ENCODE measurements at regions not wholly inside any gene's neighbourhood (a gene's known extent, or its start where the extent isn't known, plus 50 kb on each side); places are given as distances from the start of the nearest gene placed in this dataset.
"Not testable (repeated sequence)": the region's sequence is repeated elsewhere in the genome, so short reads cannot be mapped to it uniquely, and the experiment has no call there.

- DNase-seq, result no peak
These were observed 208.5 kb upstream of the FN1 start for GRCh38 chr2:215644233-215644897.

DNA sequence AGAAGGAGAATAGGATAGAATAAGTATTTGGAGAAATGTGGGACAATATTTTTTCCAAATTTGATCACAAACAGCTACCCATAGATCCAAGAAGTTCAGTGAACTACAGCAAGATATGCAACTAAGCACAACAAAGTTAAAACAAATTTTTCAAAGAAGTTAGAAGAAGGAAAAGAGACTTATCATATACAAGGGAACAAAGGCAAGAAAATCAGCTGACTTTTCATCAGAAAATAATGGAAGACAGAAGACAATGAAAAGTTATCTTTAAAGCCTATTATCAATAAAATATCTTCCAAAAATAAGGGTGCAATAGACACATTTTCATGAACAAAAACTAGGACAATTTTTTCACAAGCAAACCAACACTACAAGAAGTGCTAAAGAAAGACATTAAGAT lies 202.8 kb upstream of the FN1 start:
- no peak for DNase-seq

DNA sequence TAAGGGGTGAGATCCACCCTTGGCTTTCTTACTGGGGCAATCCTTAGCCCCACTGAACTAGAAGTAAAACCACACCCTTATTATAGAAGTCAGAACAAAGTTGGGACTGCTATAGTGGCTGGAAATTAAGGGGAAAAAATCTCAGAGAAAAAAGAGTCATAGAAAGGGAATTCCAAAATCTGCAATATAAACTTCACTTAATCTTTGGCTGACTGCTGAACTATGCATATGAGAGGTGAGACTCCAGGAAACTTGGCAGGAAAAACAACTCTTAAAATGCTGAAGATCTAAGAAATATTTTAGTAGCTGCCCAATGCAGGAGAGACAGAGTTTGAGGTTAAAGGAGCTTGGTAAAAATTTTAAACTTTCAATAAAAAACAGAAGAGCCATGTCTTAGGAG lies 201.8 kb upstream of the FN1 start:
- no peak for DNase-seq

GRCh38 chr2:215636816-215637215 lies 200.9 kb upstream of the FN1 start:
- no peak for DNase-seq

- DNase-seq, result no peak
These were observed 199.9 kb upstream of the FN1 start for GRCh38 chr2:215635788-215636139.

GRCh38 chr2:215635071-215635787 lies 199.4 kb upstream of the FN1 start:
- no peak for DNase-seq

DNA sequence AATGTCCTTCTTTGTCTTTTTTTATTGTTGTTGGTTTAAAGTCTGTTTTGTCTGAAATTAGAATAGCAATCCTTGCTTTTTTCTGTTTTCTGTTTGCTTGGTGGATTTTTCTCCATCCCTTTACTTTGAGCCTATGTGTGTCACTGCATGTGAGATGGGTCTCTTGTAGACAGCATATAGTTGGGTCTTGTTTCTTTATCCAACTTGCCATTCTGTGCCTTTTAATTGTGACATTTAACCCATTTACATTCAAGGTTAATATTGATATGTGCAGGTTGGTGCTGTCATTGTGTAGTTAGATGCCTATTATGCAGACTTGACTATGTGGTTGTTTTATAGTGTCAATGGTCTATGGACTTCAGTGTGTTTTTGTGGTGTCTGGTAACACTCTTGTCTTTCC lies 197.5 kb upstream of the FN1 start:
- no peak for DNase-seq

GRCh38 chr2:215631696-215632095 lies 195.8 kb upstream of the FN1 start:
- no peak for DNase-seq

DNA sequence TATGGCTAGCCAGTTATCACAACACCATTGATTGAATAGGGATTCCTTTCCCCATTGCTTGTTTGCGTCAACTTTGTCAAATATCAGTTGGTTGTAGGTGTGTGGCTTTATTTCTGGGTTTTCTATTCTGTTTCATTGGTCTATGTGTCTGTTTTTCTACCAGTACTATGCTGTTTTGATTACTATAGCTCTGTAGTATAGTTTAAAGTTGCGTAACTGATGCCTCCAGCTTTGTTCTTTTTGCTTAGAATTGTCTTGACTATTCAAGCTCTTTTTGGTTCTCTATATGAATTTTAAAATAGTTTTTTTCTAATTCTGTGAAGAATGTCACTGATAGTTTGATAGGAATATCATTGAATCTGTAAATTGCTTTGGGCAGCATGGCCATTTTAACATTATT lies 194.9 kb upstream of the FN1 start:
- DNase-seq, result not testable (repeated sequence)

DNA sequence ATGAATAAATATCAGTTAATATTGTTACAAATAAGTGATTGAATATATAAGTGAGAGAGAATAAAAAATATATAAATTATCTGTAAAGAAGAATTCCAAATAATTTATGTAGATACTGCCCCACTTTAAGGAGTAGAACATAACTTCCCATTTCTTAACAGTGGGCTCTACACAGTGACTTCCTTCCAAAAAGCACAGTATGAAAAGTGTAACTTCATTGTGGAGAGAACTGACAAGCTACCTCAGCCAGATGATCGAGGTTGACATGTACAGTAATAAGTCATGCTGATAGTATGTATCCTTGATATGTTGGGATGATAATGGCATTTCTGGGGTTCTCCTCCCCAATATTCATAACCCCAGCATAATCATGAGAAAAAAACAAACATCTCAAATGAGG lies 191.9 kb upstream of the FN1 start:
- DNase-seq, result no peak

- no peak for DNase-seq
These were observed 191.0 kb upstream of the FN1 start for GRCh38 chr2:215626812-215627281.

DNA sequence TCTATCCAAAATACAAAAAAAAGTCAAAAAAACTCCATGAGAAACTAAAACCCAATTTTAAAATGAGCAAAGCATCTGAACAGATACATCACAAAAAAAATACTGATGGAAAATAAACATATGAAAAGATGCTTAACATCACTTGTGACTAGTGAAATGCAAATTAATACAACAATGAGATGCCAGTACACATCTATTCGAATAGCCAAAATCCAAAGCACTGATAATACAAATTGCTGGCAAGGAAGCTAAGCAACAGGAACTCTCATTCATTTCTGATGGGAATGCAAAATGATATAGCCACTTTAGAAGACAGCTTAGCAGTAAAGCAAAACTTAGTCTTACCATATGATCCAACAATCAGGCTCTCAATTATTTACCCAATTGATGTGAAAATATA lies 190.2 kb upstream of the FN1 start:
- no peak for DNase-seq

DNA sequence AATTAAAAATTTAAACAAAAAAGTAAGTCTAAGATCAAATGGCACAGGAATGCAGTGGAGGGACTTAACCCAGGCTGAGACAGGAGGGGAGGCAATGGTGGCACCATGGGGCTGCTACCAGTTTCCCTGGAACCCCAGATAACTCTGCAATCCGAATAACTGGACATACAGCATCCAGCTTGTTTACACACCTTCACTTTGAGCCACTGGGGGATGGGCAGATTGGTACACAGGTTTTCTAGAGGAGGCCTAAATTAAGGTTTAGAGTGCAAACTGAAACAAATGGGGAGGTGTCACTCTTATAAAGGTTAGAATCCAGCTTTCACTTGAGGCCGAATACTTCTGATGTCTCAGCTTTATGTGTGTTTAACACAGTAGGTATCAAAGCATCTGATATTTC lies 189.3 kb upstream of the FN1 start:
- DNase-seq, result no peak

DNA sequence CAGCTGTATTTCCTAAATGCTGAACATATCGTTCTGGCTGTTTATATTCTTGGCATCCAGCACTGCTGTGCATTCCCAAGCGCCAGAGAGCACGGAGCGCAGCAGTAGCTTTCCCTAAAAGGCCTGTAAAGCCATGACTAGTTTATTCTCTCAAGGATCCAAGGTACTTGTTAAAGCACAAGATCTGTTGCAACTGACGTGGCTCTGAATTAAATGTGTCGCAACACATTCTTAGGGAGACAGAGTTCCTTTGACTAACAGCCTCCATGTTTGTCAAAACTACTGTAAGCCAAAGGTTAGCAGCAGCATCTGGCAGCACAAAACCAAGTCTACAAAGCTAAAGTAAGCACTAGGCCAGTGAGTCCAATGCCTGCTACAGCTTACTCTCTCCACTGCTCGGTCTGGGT lies 188.6 kb upstream of the FN1 start:
- DNase-seq, result no peak

DNA sequence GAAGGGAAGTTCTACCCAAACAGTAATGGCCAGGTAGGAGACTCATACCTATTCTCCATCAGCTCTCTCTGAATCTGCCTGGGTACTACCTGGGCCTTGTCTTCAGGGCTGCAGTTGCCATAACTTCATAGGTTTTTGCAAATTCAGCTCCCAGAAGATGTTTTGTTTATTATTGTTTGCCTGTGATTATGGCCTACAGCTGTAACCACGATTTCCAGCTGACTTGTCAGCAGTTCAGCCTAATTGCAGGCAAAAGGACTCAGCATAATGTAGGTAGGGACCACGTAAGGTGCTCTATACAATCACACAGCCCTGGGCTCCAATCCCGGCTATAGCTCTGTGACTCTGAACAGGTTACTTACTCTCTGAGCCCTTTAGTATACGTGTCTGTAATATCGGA lies 187.0 kb upstream of the FN1 start:
- DNase-seq, result no peak

- no peak for DNase-seq
These were observed 185.5 kb upstream of the FN1 start for GRCh38 chr2:215621381-215621780.

DNA sequence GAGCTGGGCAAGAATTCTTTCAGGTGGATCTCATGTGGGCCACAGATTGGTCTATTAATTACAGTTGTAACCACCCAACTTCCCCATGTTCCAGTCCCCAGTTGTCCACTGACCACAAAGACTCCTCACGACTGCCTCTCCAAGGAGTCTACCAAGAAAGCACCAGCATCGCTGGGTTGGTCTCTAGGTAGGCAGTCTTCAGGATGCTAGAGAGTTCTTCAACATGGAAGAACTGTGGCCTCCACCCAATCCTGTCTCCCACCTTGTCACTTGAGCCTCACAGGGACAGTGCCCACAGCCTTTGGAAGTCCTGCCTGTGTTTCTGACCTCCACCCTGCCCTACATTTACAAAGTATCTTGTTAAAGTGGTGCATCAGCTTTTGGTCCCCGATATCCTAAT lies 184.7 kb upstream of the FN1 start:
- no peak for DNase-seq

DNA sequence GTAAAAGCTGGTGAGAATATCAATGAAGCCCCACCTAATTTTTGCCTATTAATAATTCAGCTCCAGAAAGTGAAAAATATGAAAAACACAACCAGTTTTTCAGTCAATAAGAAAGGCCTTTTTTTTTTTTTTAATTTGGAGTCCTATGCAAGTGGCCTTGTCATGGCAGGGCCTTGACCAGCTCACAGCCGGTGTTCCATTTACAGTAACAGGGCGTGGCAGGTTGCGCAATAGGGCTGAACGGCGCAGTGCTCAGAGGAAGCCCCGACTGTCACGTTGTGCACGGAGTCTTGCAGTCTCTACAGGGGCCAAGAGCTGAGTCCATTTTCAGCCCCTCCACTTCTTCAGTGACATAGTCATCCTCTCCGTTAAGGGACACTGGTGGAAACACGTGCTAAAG lies 184.1 kb upstream of the FN1 start:
- peak; percentile 55 for DNase-seq

- DNase-seq, result peak; percentile 79
These were observed 183.4 kb upstream of the FN1 start for GRCh38 chr2:215619022-215619958.

GRCh38 chr2:215618145-215618544 lies 182.3 kb upstream of the FN1 start:
- DNase-seq, result no peak

- no peak for DNase-seq
These were observed 181.4 kb upstream of the FN1 start for GRCh38 chr2:215617060-215617824.

DNA sequence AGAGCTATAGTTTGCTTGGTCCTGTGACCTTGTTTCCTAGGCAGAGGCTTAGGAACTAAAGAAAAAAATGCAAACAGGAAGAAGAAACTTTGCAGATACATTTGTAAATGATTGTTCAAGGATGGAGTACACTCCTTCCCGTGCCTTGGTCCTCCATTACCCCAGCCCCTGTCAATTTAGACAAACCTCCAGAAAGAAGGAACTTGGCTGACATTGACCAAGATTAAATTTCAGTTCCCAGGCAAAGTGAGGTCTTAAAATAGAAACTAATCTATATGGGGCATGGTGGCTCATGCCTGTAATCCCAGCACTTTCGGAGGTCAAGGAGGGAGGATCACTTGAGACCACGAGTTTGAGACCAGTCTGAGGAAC lies 179.9 kb upstream of the FN1 start:
- no peak for DNase-seq

All from NCI-H510A treated with DMSO at 0.1 percent for 48 hours (cell line).